ENCODE measurements at regions not wholly inside any gene's neighbourhood (a gene's known extent, or its start where the extent isn't known, plus 50 kb on each side); places are given as distances from the start of the nearest gene placed in this dataset.

GRCh38 chr10:4197676-4198075, 412.7 kb upstream of the KLF6 start:
- Histone ChIP-seq H3K4me3 (ENCODE audit: low read length) (no peak overlapping the region), H3K36me3 (ENCODE audit: control insufficient read depth, insufficient read depth, low read length) (no peaks in the 10 kb centered on the region), H3K27ac (ENCODE audit: low read length) (no peak overlapping the region), H3K27me3 (ENCODE audit: control insufficient read depth, insufficient read depth, low read length) (no peaks in the 10 kb centered on the region), H3K9me3 (ENCODE audit: control insufficient read depth, insufficient read depth, low read length) (no peaks in the 10 kb centered on the region), H3K4me1 (ENCODE audit: control insufficient read depth, insufficient read depth, low read length) (no peaks in the 10 kb centered on the region)
- Mint-ChIP-seq H3K4me1 (peaks cover 0 to 8% of the 10 kb centered on the region in 2 donors), H3K27me3 (ENCODE audit: low read depth in 2 of 2) (peaks cover 5 to 11% of the 10 kb centered on the region in 2 donors), H3K9me3 (no peaks in the 10 kb centered on the region), H3K4me3 (no peak overlapping the region), H3K27ac (no peak overlapping the region), H3K36me3 (no peaks in the 10 kb centered on the region)
- DNase-seq (no peak), ATAC-seq (no peak)
- intact Hi-C loops (cut with micrococcal nuclease), result no loop called here
- no peak for TF ChIP-seq CTCF (IDR thresholded peaks at IDR 0.05)

GRCh38 chr10:4196771-4197390, 411.9 kb upstream of the KLF6 start:
- H3K4me1 ChIP-seq (ENCODE audit: control insufficient read depth, insufficient read depth, low read length), result no peaks in the 10 kb centered on the region
- Mint-ChIP-seq H3K27ac (peak overlapping the region in 1 of 2 donors; percentile 7), H3K4me1 (peaks cover 0 to 5% of the 10 kb centered on the region in 2 donors), H3K27me3 (ENCODE audit: low read depth in 2 of 2) (peaks cover 5 to 6% of the 10 kb centered on the region in 2 donors), H3K4me3 (no peak overlapping the region), H3K36me3 (no peaks in the 10 kb centered on the region), H3K9me3 (no peaks in the 10 kb centered on the region)
- H3K4me3 ChIP-seq (ENCODE audit: low read length), result no peak overlapping the region
- intact Hi-C loops (cut with micrococcal nuclease), result no loop called here
- DNase-seq (no peak), ATAC-seq (no peak)
- TF ChIP-seq CTCF (IDR thresholded peaks at IDR 0.05), result no peak
- no peaks in the 10 kb centered on the region for H3K36me3 ChIP-seq (ENCODE audit: control insufficient read depth, insufficient read depth, low read length)
- WGBS (ENCODE audit: insufficient coverage), result 20% methylated on average over 2 of the region's 2 CpGs
- no peak overlapping the region for H3K27ac ChIP-seq (ENCODE audit: low read length)
- no peaks in the 10 kb centered on the region for H3K9me3 ChIP-seq (ENCODE audit: control insufficient read depth, insufficient read depth, low read length)
- no peaks in the 10 kb centered on the region for H3K27me3 ChIP-seq (ENCODE audit: control insufficient read depth, insufficient read depth, low read length)

- no peaks in the 10 kb centered on the region for H3K4me1 ChIP-seq (ENCODE audit: control insufficient read depth, insufficient read depth, low read length)
Measured at GRCh38 chr10:4196183-4196582, 411.2 kb upstream of the KLF6 start.

More at GRCh38 chr10:4196183-4196582, 411.2 kb upstream of the KLF6 start:
- no peak overlapping the region for H3K27ac Mint-ChIP-seq
- no peaks in the 10 kb centered on the region for H3K27me3 Mint-ChIP-seq (ENCODE audit: low read depth in 2 of 2)
- intact Hi-C loops (cut with micrococcal nuclease), result no loop called here
- H3K4me1 Mint-ChIP-seq, result no peaks in the 10 kb centered on the region
- TF ChIP-seq CTCF (IDR thresholded peaks at IDR 0.05), result no peak
- H3K9me3 ChIP-seq (ENCODE audit: control insufficient read depth, insufficient read depth, low read length), result no peaks in the 10 kb centered on the region
- H3K4me3 ChIP-seq (ENCODE audit: low read length), result no peak overlapping the region
- H3K27ac ChIP-seq (ENCODE audit: low read length), result no peak overlapping the region
- H3K36me3 Mint-ChIP-seq, result no peaks in the 10 kb centered on the region
- ATAC-seq (no peak), DNase-seq (no peak)
- no peak overlapping the region for H3K4me3 Mint-ChIP-seq
- no peaks in the 10 kb centered on the region for H3K27me3 ChIP-seq (ENCODE audit: control insufficient read depth, insufficient read depth, low read length)
- no peaks in the 10 kb centered on the region for H3K36me3 ChIP-seq (ENCODE audit: control insufficient read depth, insufficient read depth, low read length)
- no peaks in the 10 kb centered on the region for H3K9me3 Mint-ChIP-seq
- 100% methylated on average over 1 of the region's 3 CpGs for WGBS (ENCODE audit: insufficient coverage)

All from natural killer cell (primary cell).